GM21576 (cell line): ENCODE measurements at regions not wholly inside any gene's neighbourhood (a gene's known extent, or its start where the extent isn't known, plus 50 kb on each side); places are given as distances from the start of the nearest gene placed in this dataset.

Experiments
- ATAC-seq: cut with Tn5 transposase; IDR thresholded peaks from one replicate; pipeline ENCODE4 v1.9.1; 2021; ENCODE audit warnings: mild to moderate bottlenecking, moderate library complexity; ENCODE audit not compliant: unreplicated experiment

- no peak for ATAC-seq
These were observed 297.7 kb upstream of the CD180 start for GRCh38 chr5:67494186-67494855.

- no peak for ATAC-seq
These were observed 297.1 kb upstream of the CD180 start for GRCh38 chr5:67493676-67494075.

GRCh38 chr5:67490543-67491321 is 294.1 kb upstream of the CD180 start:
- no peak for ATAC-seq

GRCh38 chr5:67488885-67489284 is 292.3 kb upstream of the CD180 start:
- ATAC-seq: no peak

- ATAC-seq: no peak
These were observed 291.3 kb upstream of the CD180 start for GRCh38 chr5:67487862-67488261.

- no peak for ATAC-seq
These were observed 286.9 kb upstream of the CD180 start for GRCh38 chr5:67483453-67484030.

- ATAC-seq: no peak
These were observed 284.8 kb upstream of the CD180 start for GRCh38 chr5:67481362-67481761.

- no peak for ATAC-seq
These were observed 281.7 kb upstream of the CD180 start for GRCh38 chr5:67478337-67478736.

- ATAC-seq: no peak
These were observed 280.4 kb upstream of the CD180 start for GRCh38 chr5:67476995-67477394.

GRCh38 chr5:67476531-67476930 is 279.9 kb upstream of the CD180 start:
- no peak for ATAC-seq

- ATAC-seq: no peak
These were observed 278.9 kb upstream of the CD180 start for GRCh38 chr5:67475489-67475888.

- no peak for ATAC-seq
These were observed 278.1 kb upstream of the CD180 start for GRCh38 chr5:67474597-67475238.

GRCh38 chr5:67467110-67467509 is 270.5 kb upstream of the CD180 start:
- no peak for ATAC-seq

GRCh38 chr5:67465537-67466207 is 269.1 kb upstream of the CD180 start:
- no peak for ATAC-seq

- no peak for ATAC-seq
These were observed 265.5 kb upstream of the CD180 start for GRCh38 chr5:67462147-67462546.

GRCh38 chr5:67459253-67459652 is 262.7 kb upstream of the CD180 start:
- ATAC-seq: no peak

GRCh38 chr5:67455970-67456369 is 259.4 kb upstream of the CD180 start:
- no peak for ATAC-seq

GRCh38 chr5:67454957-67455561 is 258.5 kb upstream of the CD180 start:
- no peak for ATAC-seq

- ATAC-seq: no peak
These were observed 256.7 kb upstream of the CD180 start for GRCh38 chr5:67453111-67453905.
